GM23248 (cell line): ENCODE measurements at regions not wholly inside any gene's neighbourhood (a gene's known extent, or its start where the extent isn't known, plus 50 kb on each side); places are given as distances from the start of the nearest gene placed in this dataset.

Experiments
- DNase-seq: peaks from one replicate; pipeline ENCODE4 v3.0.0-alpha.2; 2015
- H2AFZ ChIP-seq: fragments of 200-600 bp; sonication (generic); 2 replicates; pipeline ENCODE4 v1.6.1; 2016; ENCODE audit warnings: antibody characterized with exemption
- H3F3A ChIP-seq: fragments of 200-600 bp; sonication (generic); 2 replicates; pipeline ENCODE4 v1.6.1; 2016; ENCODE audit warnings: mild to moderate bottlenecking, antibody characterized with exemption, mixed run types; ENCODE audit not compliant: insufficient read depth
- H3K27ac ChIP-seq: fragments of 200-600 bp; sonication (generic); 2 replicates; pipeline ENCODE4 v1.5.1; 2016; ENCODE audit warnings: mild to moderate bottlenecking
- H3K27me3 ChIP-seq: fragments of 200-600 bp; sonication (generic); replicated peaks from 2 replicates; pipeline ENCODE4 v1.6.1; 2016; ENCODE audit warnings: mild to moderate bottlenecking; ENCODE audit not compliant: insufficient read depth
- H3K36me3 ChIP-seq: fragments of 200-600 bp; sonication (generic); 2 replicates; pipeline ENCODE4 v1.6.1; 2016; ENCODE audit warnings: low read depth, mild to moderate bottlenecking
- H3K4me1 ChIP-seq: fragments of 200-600 bp; sonication (generic); 2 replicates; pipeline ENCODE4 v1.6.1; 2016; ENCODE audit warnings: mild to moderate bottlenecking; ENCODE audit not compliant: insufficient read depth
- H3K4me2 ChIP-seq: fragments of 200-600 bp; sonication (generic); one replicate; pipeline ENCODE4 v1.6.1; 2016; ENCODE audit warnings: mild to moderate bottlenecking; ENCODE audit not compliant: unreplicated experiment
- H3K4me3 ChIP-seq: fragments of 200-600 bp; sonication (generic); 2 replicates; pipeline ENCODE4 v1.5.1; 2016; ENCODE audit warnings: mild to moderate bottlenecking
- H3K79me2 ChIP-seq: fragments of 200-600 bp; sonication (generic); 2 replicates; pipeline ENCODE4 v1.6.1; 2016; ENCODE audit warnings: mild to moderate bottlenecking; ENCODE audit not compliant: insufficient read depth
- H3K9ac ChIP-seq: fragments of 200-600 bp; sonication (generic); 2 replicates; pipeline ENCODE4 v1.6.1; 2016; ENCODE audit warnings: mild to moderate bottlenecking
- H3K9me2 ChIP-seq: fragments of 200-600 bp; sonication (generic); 2 replicates; pipeline ENCODE4 v1.6.1; 2016; ENCODE audit warnings: mixed run types, mild to moderate bottlenecking, moderate library complexity; ENCODE audit not compliant: insufficient read depth
- H3K9me3 ChIP-seq: fragments of 200-600 bp; sonication (generic); one replicate; pipeline ENCODE4 v1.6.1; 2017; ENCODE audit warnings: low read depth
- H4K20me1 ChIP-seq: fragments of 200-600 bp; sonication (generic); 2 replicates; pipeline ENCODE4 v1.6.0; 2016; ENCODE audit not compliant: insufficient read depth
- EZH2 ChIP-seq: fragments of 200-600 bp; sonication (generic); IDR thresholded peaks from 2 replicates; pipeline ENCODE4 v1.6.1; 2018; ENCODE audit warnings: antibody characterized with exemption, mild to moderate bottlenecking; ENCODE audit not compliant: insufficient read depth, poor library complexity, severe bottlenecking
- EZH2phosphoT487 ChIP-seq: fragments of 200-600 bp; sonication (generic); IDR thresholded peaks from 2 replicates; pipeline ENCODE4 v1.6.1; 2018; ENCODE audit warnings: antibody characterized with exemption, moderate library complexity, mild to moderate bottlenecking, low read depth; ENCODE audit not compliant: insufficient read depth
- WGBS, 2 experiments: methylation state at CpG; one replicate each; pipeline ENCODE4 v1.1.6; 2015 to 2017; ENCODE audit warnings: low lambda C conversion rate in 2 of 2, low coverage in 1 of 2; ENCODE audit errors: missing lambda C conversion rate in 2 of 2; 5-methylcytosine and 5-hydroxymethylcytosine counted together
- in situ Hi-C: fragments of 300-500 bp; cut with MboI; formaldehyde crosslinking; loops from 2 replicates; pipeline ENCODE4 v1.15.0; 2020

GRCh38 chr1:175877939-175878737 lies 134.7 kb upstream of the TNR start:
- H3K9me2 ChIP-seq: no peaks in the 10 kb centered on the region
- no peaks in the 10 kb centered on the region for H3K27me3 ChIP-seq
- H3K27ac ChIP-seq: no peak overlapping the region
- in situ Hi-C loops: no loop called here
- H3K9ac ChIP-seq: no peak overlapping the region
- no peaks in the 10 kb centered on the region for H3K79me2 ChIP-seq
- H3K4me3 ChIP-seq: no peak overlapping the region
- no peak for TF ChIP-seq EZH2
- TF ChIP-seq EZH2phosphoT487: no peak
- no peak overlapping the region for H3K4me2 ChIP-seq
- H3F3A ChIP-seq: no peaks in the 10 kb centered on the region
- peak; percentile 42 for DNase-seq
- no peaks in the 10 kb centered on the region for H3K36me3 ChIP-seq
- no peaks in the 10 kb centered on the region for H4K20me1 ChIP-seq
- H2AFZ ChIP-seq: no peak overlapping the region
- WGBS, 2 experiments: 64 to 67% methylated on average over 20 of the region's 20 CpGs
- H3K4me1 ChIP-seq: no peaks in the 10 kb centered on the region
- H3K9me3 ChIP-seq: no peaks in the 10 kb centered on the region

GRCh38 chr1:175875556-175875955 lies 132.2 kb upstream of the TNR start:
- Histone ChIP-seq H3K27me3 (no peaks in the 10 kb centered on the region; the same call in 1 of the 2 replicates), H2AFZ (no peak overlapping the region), H3K4me3 (no peak overlapping the region), H3F3A (no peaks in the 10 kb centered on the region), H3K79me2 (no peaks in the 10 kb centered on the region), H3K27ac (no peak overlapping the region), H3K9me3 (no peaks in the 10 kb centered on the region), H4K20me1 (no peaks in the 10 kb centered on the region), H3K4me1 (no peaks in the 10 kb centered on the region), H3K36me3 (no peaks in the 10 kb centered on the region), H3K9ac (no peak overlapping the region), H3K4me2 (no peak overlapping the region), H3K9me2 (no peaks in the 10 kb centered on the region)
- 20 to 29% methylated on average over 6 of the region's 6 CpGs for WGBS, 2 experiments
- no peak for TF ChIP-seq EZH2phosphoT487
- TF ChIP-seq EZH2: no peak
- no peak for DNase-seq
- in situ Hi-C loops: no loop called here

- no peak for DNase-seq
- Histone ChIP-seq H3K27ac (no peak overlapping the region), H3K79me2 (no peaks in the 10 kb centered on the region), H3K4me3 (no peak overlapping the region), H3K36me3 (no peaks in the 10 kb centered on the region), H2AFZ (no peak overlapping the region), H3K27me3 (no peaks in the 10 kb centered on the region; the same call in 1 of the 2 replicates), H4K20me1 (no peaks in the 10 kb centered on the region), H3K4me2 (no peak overlapping the region), H3F3A (no peaks in the 10 kb centered on the region), H3K4me1 (no peaks in the 10 kb centered on the region), H3K9me3 (no peaks in the 10 kb centered on the region), H3K9me2 (no peaks in the 10 kb centered on the region), H3K9ac (no peak overlapping the region)
- TF ChIP-seq EZH2 (no peak), EZH2phosphoT487 (no peak)
- in situ Hi-C loops: no loop called here
- 40 to 54% methylated on average over 2 of the region's 2 CpGs for WGBS, 2 experiments
Observed at GRCh38 chr1:175874081-175874480, 130.7 kb upstream of the TNR start.

- Histone ChIP-seq H3K27me3 (no peaks in the 10 kb centered on the region; the same call in 1 of the 2 replicates), H3K27ac (no peak overlapping the region), H3K4me1 (no peaks in the 10 kb centered on the region), H3F3A (no peaks in the 10 kb centered on the region), H3K9ac (no peak overlapping the region), H3K9me2 (no peaks in the 10 kb centered on the region), H3K9me3 (no peaks in the 10 kb centered on the region), H3K4me3 (no peak overlapping the region), H3K79me2 (no peaks in the 10 kb centered on the region), H4K20me1 (no peaks in the 10 kb centered on the region), H2AFZ (no peak overlapping the region), H3K4me2 (no peak overlapping the region), H3K36me3 (no peaks in the 10 kb centered on the region)
- no peak for DNase-seq
- in situ Hi-C loops: no loop called here
- TF ChIP-seq EZH2phosphoT487 (no peak), EZH2 (no peak)
- WGBS, 2 experiments: 41 to 45% methylated on average over 6 of the region's 6 CpGs
Observed at GRCh38 chr1:175873290-175873935, 130.0 kb upstream of the TNR start.
